GM23338 (cell line): ENCODE measurements at regions not wholly inside any gene's neighbourhood (a gene's known extent, or its start where the extent isn't known, plus 50 kb on each side); places are given as distances from the start of the nearest gene placed in this dataset.

Experiments
- ATAC-seq: fragments of 200-7000 bp; cut with Tn5 transposase; 3 replicates; pipeline ENCODE4 v1.9.1; 2020
- DNase-seq: peaks from one replicate; pipeline ENCODE4 v3.0.0-alpha.2; 2015; ENCODE audit warnings: low spot score
- H2AFZ ChIP-seq: fragments of 200-600 bp; sonication (generic); 2 replicates; pipeline ENCODE4 v1.8.0; 2016; ENCODE audit warnings: antibody characterized with exemption, mild to moderate bottlenecking, moderate library complexity
- H3F3A ChIP-seq: fragments of 200-600 bp; sonication (generic); replicated peaks from 2 replicates; pipeline ENCODE4 v1.8.0; 2017; ENCODE audit warnings: antibody characterized with exemption, mixed run types, low read depth
- H3K27ac ChIP-seq: fragments of 200-600 bp; sonication (generic); 2 replicates; pipeline ENCODE4 v1.6.1; 2016; ENCODE audit warnings: low read depth
- H3K27me3 ChIP-seq: fragments of 200-600 bp; sonication (generic); 2 replicates; pipeline ENCODE4 v1.8.0; 2016; ENCODE audit warnings: mild to moderate bottlenecking, mixed run types, moderate library complexity; ENCODE audit not compliant: insufficient read depth
- H3K36me3 ChIP-seq: fragments of 200-600 bp; sonication (generic); 2 replicates; pipeline ENCODE4 v1.8.0; 2016; ENCODE audit warnings: mild to moderate bottlenecking; ENCODE audit not compliant: insufficient read depth
- H3K4me1 ChIP-seq: fragments of 200-600 bp; sonication (generic); 2 replicates; pipeline ENCODE4 v1.8.0; 2016; ENCODE audit warnings: mild to moderate bottlenecking, moderate library complexity; ENCODE audit not compliant: insufficient read depth
- H3K4me2 ChIP-seq: fragments of 200-600 bp; sonication (generic); 2 replicates; pipeline ENCODE4 v1.7.1; 2017; ENCODE audit warnings: mixed run types
- H3K4me3 ChIP-seq: fragments of 200-600 bp; sonication (generic); 2 replicates; pipeline ENCODE4 v1.6.1; 2016; ENCODE audit warnings: mixed run types
- H3K79me2 ChIP-seq: fragments of 200-600 bp; sonication (generic); replicated peaks from 2 replicates; pipeline ENCODE4 v1.8.0; 2017; ENCODE audit warnings: mild to moderate bottlenecking; ENCODE audit not compliant: insufficient read depth
- H3K9me2 ChIP-seq: fragments of 200-600 bp; sonication (generic); 2 replicates; pipeline ENCODE4 v1.8.0; 2017; ENCODE audit not compliant: insufficient read depth
- H4K20me1 ChIP-seq: fragments of 200-600 bp; sonication (generic); replicated peaks from 2 replicates; pipeline ENCODE4 v1.8.0; 2017; ENCODE audit warnings: mild to moderate bottlenecking; ENCODE audit not compliant: insufficient read depth
- H3K27ac Mint-ChIP-seq: 2 replicates; pipeline ENCODE4 v1.8.0; 2020; ENCODE audit warnings: inconsistent platforms, mild to moderate bottlenecking, moderate library complexity, mixed read lengths
- H3K27me3 Mint-ChIP-seq: 3 replicates; pipeline ENCODE4 v1.8.0; 2022; ENCODE audit warnings: low read depth, mild to moderate bottlenecking, moderate library complexity, mixed read lengths, inconsistent platforms; ENCODE audit not compliant: insufficient read depth, poor library complexity
- H3K36me3 Mint-ChIP-seq: 3 replicates; pipeline ENCODE4 v1.8.0; 2021; ENCODE audit warnings: low read depth, mild to moderate bottlenecking, inconsistent platforms, moderate library complexity, mixed read lengths
- H3K4me1 Mint-ChIP-seq: 3 replicates; pipeline ENCODE4 v1.8.0; 2020; ENCODE audit warnings: mild to moderate bottlenecking, inconsistent platforms, mixed read lengths
- H3K4me3 Mint-ChIP-seq: 3 replicates; pipeline ENCODE4 v1.8.0; 2021; ENCODE audit warnings: moderate library complexity, mild to moderate bottlenecking, inconsistent platforms, mixed read lengths
- H3K9me3 Mint-ChIP-seq: 3 replicates; pipeline ENCODE4 v1.8.0; 2020; ENCODE audit warnings: moderate library complexity, mild to moderate bottlenecking, inconsistent platforms, mixed read lengths
- CREB1 ChIP-seq: fragments of 250-450 bp; sonication (Bioruptor Pico); IDR thresholded peaks from 2 replicates; pipeline ENCODE4 v1.5.0; 2020; ENCODE audit warnings: low read depth, mild to moderate bottlenecking, moderate library complexity
- EZH2 ChIP-seq: fragments of 200-600 bp; sonication (generic); IDR thresholded peaks from one replicate; pipeline ENCODE4 v1.8.0; 2017; ENCODE audit warnings: antibody characterized with exemption, mild to moderate bottlenecking, low read depth; ENCODE audit not compliant: unreplicated experiment
- EZH2phosphoT487 ChIP-seq: fragments of 200-600 bp; sonication (generic); IDR thresholded peaks from one replicate; pipeline ENCODE4 v1.8.1; 2018; ENCODE audit warnings: antibody characterized with exemption; ENCODE audit not compliant: unreplicated experiment
- JUNB ChIP-seq: IDR thresholded peaks from one replicate; pipeline ENCODE4 v1.6.1; 2016; ENCODE audit warnings: antibody characterized with exemption; ENCODE audit not compliant: unreplicated experiment
- NANOG ChIP-seq: IDR thresholded peaks from 2 replicates; pipeline ENCODE4 v1.6.1; 2016; ENCODE audit warnings: antibody characterized with exemption, borderline replicate concordance
- POLR2AphosphoS5 ChIP-seq: IDR thresholded peaks from 2 replicates; pipeline ENCODE4 v1.6.1; 2016; ENCODE audit warnings: antibody characterized with exemption, low read depth
- STAT1 ChIP-seq: IDR thresholded peaks from one replicate; pipeline ENCODE4 v1.6.1; 2016; ENCODE audit warnings: antibody characterized with exemption; ENCODE audit not compliant: unreplicated experiment
- ZNF114 ChIP-seq: fragments of 250-450 bp; sonication (Bioruptor Pico); IDR thresholded peaks from 2 replicates; pipeline ENCODE4 v1.5.0; 2020; ENCODE audit warnings: mild to moderate bottlenecking, moderate library complexity
- ZNF331 ChIP-seq: fragments of 250-450 bp; sonication (Bioruptor Pico); IDR thresholded peaks from 2 replicates; pipeline ENCODE4 v1.5.0; 2020; ENCODE audit warnings: low read depth, mild to moderate bottlenecking, moderate library complexity
- TF ChIP-seq, protein P1 (sequence below): IDR thresholded peaks from one replicate; pipeline ENCODE4 v1.6.1; 2018; ENCODE audit warnings: antibody characterized with exemption; ENCODE audit not compliant: unreplicated experiment
- TF ChIP-seq, protein P2 (sequence below): IDR thresholded peaks from 2 replicates; pipeline ENCODE4 v1.6.1; 2016; ENCODE audit warnings: antibody characterized with exemption
- TF ChIP-seq, protein P3 (sequence below), 2 experiments: fragments of 200-600 bp in 1 of 2; sonication (generic) in 1 of 2; conservative IDR thresholded peaks; 2 replicates each; pipeline versions ENCODE4 v1.5.1 to v1.6.1; 2016 to 2017; ENCODE audit warnings: antibody characterized with exemption in 2 of 2, low read depth in 2 of 2, mild to moderate bottlenecking in 2 of 2, moderate library complexity in 1 of 2
- TF ChIP-seq, protein P4 (sequence below): fragments of 250-450 bp; sonication (Bioruptor Pico); IDR thresholded peaks from 2 replicates; pipeline ENCODE4 v1.5.0; 2020; ENCODE audit warnings: mild to moderate bottlenecking, moderate library complexity

DNA sequence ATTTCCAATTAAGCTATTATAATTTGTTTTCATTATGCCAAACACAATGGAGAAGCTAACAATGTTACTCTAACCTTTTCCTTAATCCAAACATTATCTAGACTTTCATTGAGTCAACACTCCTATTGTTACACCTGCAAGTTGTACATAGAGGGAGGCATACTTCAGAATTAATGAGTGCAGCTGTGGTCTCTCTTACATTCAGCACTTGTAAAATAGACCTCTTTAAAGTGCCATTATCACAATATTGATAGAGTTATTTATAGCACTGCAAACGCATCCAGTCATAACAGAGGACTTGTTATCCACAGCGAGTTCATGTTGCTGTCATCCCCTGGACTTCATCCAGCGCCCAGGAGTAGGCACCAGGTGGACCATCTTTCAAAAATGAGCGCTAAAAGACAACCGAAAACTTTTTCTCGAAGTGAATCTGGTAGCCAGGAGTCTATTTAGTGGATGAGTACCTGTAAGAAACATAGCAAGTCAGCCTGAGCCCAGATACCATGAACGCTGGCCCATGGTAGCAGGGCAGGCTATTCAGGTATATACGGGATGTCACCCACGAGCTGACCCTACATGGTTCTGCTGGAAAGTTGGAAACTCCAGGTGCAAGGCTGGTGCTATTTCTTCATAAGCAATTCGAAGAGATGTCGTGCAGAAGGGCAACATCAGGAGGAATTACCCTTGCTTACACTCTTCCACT, 70.6 kb upstream of the NFIA start:
- no peaks in the 10 kb centered on the region; the same call in 1 of the 3 replicates for H3K9me3 Mint-ChIP-seq
- peaks cover 5% of the 10 kb centered on the region; the same call in 1 of the 2 replicates for H3F3A ChIP-seq
- peaks cover 28% of the 10 kb centered on the region for H3K4me1 ChIP-seq
- no peak for DNase-seq
- H2AFZ ChIP-seq: no peak overlapping the region; the same call in 1 of the 2 replicates
- no peaks in the 10 kb centered on the region for H3K36me3 Mint-ChIP-seq
- TF ChIP-seq EZH2 (no peak), CREB1 (CRISPR knock-in tag) (no peak), STAT1 (no peak), ZNF114 (no peak), ZNF331 (CRISPR knock-in tag) (no peak), NANOG (no peak), JUNB (no peak), POLR2AphosphoS5 (no peak), EZH2phosphoT487 (no peak)
- TF ChIP-seq, protein P1, sequence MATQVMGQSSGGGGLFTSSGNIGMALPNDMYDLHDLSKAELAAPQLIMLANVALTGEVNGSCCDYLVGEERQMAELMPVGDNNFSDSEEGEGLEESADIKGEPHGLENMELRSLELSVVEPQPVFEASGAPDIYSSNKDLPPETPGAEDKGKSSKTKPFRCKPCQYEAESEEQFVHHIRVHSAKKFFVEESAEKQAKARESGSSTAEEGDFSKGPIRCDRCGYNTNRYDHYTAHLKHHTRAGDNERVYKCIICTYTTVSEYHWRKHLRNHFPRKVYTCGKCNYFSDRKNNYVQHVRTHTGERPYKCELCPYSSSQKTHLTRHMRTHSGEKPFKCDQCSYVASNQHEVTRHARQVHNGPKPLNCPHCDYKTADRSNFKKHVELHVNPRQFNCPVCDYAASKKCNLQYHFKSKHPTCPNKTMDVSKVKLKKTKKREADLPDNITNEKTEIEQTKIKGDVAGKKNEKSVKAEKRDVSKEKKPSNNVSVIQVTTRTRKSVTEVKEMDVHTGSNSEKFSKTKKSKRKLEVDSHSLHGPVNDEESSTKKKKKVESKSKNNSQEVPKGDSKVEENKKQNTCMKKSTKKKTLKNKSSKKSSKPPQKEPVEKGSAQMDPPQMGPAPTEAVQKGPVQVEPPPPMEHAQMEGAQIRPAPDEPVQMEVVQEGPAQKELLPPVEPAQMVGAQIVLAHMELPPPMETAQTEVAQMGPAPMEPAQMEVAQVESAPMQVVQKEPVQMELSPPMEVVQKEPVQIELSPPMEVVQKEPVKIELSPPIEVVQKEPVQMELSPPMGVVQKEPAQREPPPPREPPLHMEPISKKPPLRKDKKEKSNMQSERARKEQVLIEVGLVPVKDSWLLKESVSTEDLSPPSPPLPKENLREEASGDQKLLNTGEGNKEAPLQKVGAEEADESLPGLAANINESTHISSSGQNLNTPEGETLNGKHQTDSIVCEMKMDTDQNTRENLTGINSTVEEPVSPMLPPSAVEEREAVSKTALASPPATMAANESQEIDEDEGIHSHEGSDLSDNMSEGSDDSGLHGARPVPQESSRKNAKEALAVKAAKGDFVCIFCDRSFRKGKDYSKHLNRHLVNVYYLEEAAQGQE: no peak
- TF ChIP-seq, protein P2, sequence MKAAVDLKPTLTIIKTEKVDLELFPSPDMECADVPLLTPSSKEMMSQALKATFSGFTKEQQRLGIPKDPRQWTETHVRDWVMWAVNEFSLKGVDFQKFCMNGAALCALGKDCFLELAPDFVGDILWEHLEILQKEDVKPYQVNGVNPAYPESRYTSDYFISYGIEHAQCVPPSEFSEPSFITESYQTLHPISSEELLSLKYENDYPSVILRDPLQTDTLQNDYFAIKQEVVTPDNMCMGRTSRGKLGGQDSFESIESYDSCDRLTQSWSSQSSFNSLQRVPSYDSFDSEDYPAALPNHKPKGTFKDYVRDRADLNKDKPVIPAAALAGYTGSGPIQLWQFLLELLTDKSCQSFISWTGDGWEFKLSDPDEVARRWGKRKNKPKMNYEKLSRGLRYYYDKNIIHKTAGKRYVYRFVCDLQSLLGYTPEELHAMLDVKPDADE: no peak
- TF ChIP-seq, protein P3, sequence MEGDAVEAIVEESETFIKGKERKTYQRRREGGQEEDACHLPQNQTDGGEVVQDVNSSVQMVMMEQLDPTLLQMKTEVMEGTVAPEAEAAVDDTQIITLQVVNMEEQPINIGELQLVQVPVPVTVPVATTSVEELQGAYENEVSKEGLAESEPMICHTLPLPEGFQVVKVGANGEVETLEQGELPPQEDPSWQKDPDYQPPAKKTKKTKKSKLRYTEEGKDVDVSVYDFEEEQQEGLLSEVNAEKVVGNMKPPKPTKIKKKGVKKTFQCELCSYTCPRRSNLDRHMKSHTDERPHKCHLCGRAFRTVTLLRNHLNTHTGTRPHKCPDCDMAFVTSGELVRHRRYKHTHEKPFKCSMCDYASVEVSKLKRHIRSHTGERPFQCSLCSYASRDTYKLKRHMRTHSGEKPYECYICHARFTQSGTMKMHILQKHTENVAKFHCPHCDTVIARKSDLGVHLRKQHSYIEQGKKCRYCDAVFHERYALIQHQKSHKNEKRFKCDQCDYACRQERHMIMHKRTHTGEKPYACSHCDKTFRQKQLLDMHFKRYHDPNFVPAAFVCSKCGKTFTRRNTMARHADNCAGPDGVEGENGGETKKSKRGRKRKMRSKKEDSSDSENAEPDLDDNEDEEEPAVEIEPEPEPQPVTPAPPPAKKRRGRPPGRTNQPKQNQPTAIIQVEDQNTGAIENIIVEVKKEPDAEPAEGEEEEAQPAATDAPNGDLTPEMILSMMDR (conservative IDR thresholded peaks at IDR 0.05; ENCODE audit: low read depth in 2 of 2): no peak
- TF ChIP-seq, protein P4, sequence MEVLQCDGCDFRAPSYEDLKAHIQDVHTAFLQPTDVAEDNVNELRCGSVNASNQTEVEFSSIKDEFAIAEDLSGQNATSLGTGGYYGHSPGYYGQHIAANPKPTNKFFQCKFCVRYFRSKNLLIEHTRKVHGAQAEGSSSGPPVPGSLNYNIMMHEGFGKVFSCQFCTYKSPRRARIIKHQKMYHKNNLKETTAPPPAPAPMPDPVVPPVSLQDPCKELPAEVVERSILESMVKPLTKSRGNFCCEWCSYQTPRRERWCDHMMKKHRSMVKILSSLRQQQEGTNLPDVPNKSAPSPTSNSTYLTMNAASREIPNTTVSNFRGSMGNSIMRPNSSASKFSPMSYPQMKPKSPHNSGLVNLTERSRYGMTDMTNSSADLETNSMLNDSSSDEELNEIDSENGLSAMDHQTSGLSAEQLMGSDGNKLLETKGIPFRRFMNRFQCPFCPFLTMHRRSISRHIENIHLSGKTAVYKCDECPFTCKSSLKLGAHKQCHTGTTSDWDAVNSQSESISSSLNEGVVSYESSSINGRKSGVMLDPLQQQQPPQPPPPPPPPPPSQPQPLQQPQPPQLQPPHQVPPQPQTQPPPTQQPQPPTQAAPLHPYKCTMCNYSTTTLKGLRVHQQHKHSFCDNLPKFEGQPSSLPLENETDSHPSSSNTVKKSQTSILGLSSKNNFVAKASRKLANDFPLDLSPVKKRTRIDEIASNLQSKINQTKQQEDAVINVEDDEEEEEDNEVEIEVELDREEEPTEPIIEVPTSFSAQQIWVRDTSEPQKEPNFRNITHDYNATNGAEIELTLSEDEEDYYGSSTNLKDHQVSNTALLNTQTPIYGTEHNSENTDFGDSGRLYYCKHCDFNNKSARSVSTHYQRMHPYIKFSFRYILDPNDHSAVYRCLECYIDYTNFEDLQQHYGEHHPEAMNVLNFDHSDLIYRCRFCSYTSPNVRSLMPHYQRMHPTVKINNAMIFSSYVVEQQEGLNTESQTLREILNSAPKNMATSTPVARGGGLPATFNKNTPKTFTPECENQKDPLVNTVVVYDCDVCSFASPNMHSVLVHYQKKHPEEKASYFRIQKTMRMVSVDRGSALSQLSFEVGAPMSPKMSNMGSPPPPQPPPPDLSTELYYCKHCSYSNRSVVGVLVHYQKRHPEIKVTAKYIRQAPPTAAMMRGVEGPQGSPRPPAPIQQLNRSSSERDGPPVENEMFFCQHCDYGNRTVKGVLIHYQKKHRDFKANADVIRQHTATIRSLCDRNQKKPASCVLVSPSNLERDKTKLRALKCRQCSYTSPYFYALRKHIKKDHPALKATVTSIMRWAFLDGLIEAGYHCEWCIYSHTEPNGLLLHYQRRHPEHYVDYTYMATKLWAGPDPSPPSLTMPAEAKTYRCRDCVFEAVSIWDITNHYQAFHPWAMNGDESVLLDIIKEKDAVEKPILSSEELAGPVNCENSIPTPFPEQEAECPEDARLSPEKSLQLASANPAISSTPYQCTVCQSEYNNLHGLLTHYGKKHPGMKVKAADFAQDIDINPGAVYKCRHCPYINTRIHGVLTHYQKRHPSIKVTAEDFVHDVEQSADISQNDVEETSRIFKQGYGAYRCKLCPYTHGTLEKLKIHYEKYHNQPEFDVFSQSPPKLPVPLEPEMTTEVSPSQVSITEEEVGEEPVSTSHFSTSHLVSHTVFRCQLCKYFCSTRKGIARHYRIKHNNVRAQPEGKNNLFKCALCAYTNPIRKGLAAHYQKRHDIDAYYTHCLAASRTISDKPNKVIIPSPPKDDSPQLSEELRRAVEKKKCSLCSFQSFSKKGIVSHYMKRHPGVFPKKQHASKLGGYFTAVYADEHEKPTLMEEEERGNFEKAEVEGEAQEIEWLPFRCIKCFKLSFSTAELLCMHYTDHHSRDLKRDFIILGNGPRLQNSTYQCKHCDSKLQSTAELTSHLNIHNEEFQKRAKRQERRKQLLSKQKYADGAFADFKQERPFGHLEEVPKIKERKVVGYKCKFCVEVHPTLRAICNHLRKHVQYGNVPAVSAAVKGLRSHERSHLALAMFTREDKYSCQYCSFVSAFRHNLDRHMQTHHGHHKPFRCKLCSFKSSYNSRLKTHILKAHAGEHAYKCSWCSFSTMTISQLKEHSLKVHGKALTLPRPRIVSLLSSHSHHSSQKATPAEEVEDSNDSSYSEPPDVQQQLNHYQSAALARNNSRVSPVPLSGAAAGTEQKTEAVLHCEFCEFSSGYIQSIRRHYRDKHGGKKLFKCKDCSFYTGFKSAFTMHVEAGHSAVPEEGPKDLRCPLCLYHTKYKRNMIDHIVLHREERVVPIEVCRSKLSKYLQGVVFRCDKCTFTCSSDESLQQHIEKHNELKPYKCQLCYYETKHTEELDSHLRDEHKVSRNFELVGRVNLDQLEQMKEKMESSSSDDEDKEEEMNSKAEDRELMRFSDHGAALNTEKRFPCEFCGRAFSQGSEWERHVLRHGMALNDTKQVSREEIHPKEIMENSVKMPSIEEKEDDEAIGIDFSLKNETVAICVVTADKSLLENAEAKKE (CRISPR knock-in tag): no peak
- H4K20me1 ChIP-seq: no peaks in the 10 kb centered on the region
- no peak overlapping the region for H3K4me2 ChIP-seq
- H3K27me3 ChIP-seq: no peaks in the 10 kb centered on the region
- H3K79me2 ChIP-seq: no peaks in the 10 kb centered on the region
- H3K27ac ChIP-seq: no peak overlapping the region
- H3K27ac Mint-ChIP-seq: no peak overlapping the region
- ATAC-seq: no peak
- no peaks in the 10 kb centered on the region for H3K36me3 ChIP-seq
- peaks cover 5% of the 10 kb centered on the region for H3K27me3 Mint-ChIP-seq
- no peak overlapping the region for H3K4me3 ChIP-seq
- no peak overlapping the region for H3K4me3 Mint-ChIP-seq
- H3K4me1 Mint-ChIP-seq: peaks cover 27% of the 10 kb centered on the region
- peaks cover 15% of the 10 kb centered on the region; the same call in 1 of the 2 replicates for H3K9me2 ChIP-seq
